GM19452 (cell line): ENCODE measurements at regions not wholly inside any gene's neighbourhood (a gene's known extent, or its start where the extent isn't known, plus 50 kb on each side); places are given as distances from the start of the nearest gene placed in this dataset.

Source experiments
- ATAC-seq: cut with Tn5 transposase; IDR thresholded peaks from one replicate; pipeline ENCODE4 v1.9.1; 2021; ENCODE audit not compliant: unreplicated experiment

GRCh38 chr10:94085766-94086437, 92.2 kb downstream of the PLCE1 start:
- ATAC-seq = no peak

GRCh38 chr10:94088926-94089381, 95.2 kb downstream of the PLCE1 start:
- no peak for ATAC-seq

GRCh38 chr10:94091649-94092048, 97.9 kb downstream of the PLCE1 start:
- no peak for ATAC-seq

GRCh38 chr10:94092848-94093247, 99.1 kb downstream of the PLCE1 start:
- no peak for ATAC-seq

- ATAC-seq = no peak
Measured at GRCh38 chr10:94093286-94093905, 99.7 kb downstream of the PLCE1 start.

GRCh38 chr10:94094540-94094939, 100.8 kb downstream of the PLCE1 start:
- ATAC-seq = no peak

- no peak for ATAC-seq
Measured at GRCh38 chr10:94097656-94098055, 103.9 kb downstream of the PLCE1 start.

GRCh38 chr10:94098896-94099295, 105.2 kb downstream of the PLCE1 start:
- ATAC-seq = no peak

- no peak for ATAC-seq
Measured at GRCh38 chr10:94101894-94102293, 108.2 kb downstream of the PLCE1 start.

GRCh38 chr10:94102436-94102835, 108.7 kb downstream of the PLCE1 start:
- ATAC-seq = no peak

- no peak for ATAC-seq
Measured at GRCh38 chr10:94103192-94103591, 109.5 kb downstream of the PLCE1 start.

- no peak for ATAC-seq
Measured at GRCh38 chr10:94103801-94104221, 110.1 kb downstream of the PLCE1 start.

GRCh38 chr10:94104316-94105000, 110.7 kb downstream of the PLCE1 start:
- no peak for ATAC-seq

GRCh38 chr10:94105226-94105625, 111.5 kb downstream of the PLCE1 start:
- ATAC-seq = no peak

- no peak for ATAC-seq
Measured at GRCh38 chr10:94107191-94107590, 113.5 kb downstream of the PLCE1 start.

- ATAC-seq = no peak
Measured at GRCh38 chr10:94108200-94108599, 114.5 kb downstream of the PLCE1 start.

GRCh38 chr10:94111367-94111766, 117.6 kb downstream of the PLCE1 start:
- ATAC-seq = no peak

GRCh38 chr10:94112321-94112720, 118.6 kb downstream of the PLCE1 start:
- no peak for ATAC-seq

- no peak for ATAC-seq
Measured at GRCh38 chr10:94115725-94116124, 122.0 kb downstream of the PLCE1 start.

GRCh38 chr10:94116848-94117247, 123.1 kb downstream of the PLCE1 start:
- no peak for ATAC-seq

GRCh38 chr10:94122211-94122610, 128.5 kb downstream of the PLCE1 start:
- ATAC-seq = no peak
